CD4-positive, alpha-beta T cell treated with Interleukin-2 at 100 ng/mL for 4 hours (primary cell): ENCODE measurements at regions not wholly inside any gene's neighbourhood (a gene's known extent, or its start where the extent isn't known, plus 50 kb on each side); places are given as distances from the start of the nearest gene placed in this dataset.

Experiments
- DNase-seq: peaks from one replicate; pipeline ENCODE4 v3.0.0-alpha.2; 2020; ENCODE audit warnings: low spot score

DNA sequence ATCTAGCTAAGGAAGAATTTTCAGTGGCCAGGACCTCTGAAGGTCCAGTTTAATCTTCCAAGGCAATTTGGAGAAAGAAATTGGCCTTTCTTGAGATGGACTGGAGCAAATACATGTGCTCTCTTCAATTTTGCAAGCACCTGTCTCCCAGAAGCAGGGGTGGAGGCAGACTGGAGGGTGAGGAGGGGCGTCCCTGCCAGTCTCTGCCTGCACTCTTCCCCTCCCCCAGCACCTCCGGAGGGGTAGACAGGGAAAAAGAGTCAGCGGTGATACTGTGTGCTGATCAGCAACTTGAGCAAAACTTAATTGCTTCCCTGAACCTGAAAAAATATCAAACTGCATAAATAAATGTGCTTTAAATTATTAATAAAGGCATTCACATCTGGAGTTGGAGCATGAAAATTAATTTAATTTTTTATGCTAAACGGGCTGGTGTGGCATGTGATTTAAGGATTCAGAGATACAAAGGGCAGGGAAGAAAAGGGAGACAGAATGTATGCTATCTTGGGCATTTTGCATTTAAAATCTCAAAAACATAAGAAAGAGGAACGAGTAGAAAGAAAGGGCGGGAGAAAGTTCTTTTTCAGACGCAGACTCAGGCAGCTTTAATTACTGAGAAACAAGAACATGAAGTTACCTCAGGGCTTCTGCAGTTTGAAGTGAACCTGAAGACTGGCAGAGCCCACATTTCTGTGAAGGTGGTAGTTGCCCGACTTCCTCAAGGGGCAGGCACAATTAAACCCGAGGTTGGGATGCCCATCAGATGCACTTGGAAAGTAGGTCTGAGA is 319.7 kb downstream of the UACA start:
- no peak for DNase-seq

DNA sequence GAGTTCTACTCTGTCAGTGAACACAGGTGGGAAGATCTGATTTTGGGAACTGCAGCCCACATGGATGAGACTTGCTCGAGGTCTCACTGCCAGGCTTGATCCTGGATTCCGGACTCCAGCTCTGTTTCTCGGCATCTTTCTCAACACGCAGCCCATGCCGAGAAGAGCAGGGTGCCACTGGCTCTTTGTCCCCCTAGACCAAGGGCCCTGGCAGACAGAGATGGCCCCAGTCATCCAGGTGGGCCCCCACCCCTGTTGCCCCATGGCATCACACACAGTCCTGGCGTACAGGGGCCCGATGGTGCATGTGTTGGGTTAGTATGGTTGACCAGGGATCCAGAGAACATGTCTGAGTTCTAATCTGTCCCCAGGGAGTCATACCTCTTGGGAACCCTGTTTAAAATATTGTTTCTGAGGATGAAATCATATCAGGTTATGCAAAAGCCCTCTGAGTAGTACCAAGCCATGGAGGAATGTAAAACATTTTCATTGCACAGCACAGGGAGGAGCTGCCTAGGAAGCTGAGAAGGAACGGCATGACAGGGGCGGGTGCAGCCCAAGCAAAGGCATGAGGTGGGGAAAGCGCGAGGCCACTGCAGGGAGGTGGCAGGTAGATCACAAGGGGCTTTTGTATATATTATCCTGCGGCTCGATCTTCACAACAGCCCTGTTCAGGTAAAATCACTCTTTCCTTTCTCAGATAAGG is 320.6 kb downstream of the UACA start:
- no peak for DNase-seq

DNA sequence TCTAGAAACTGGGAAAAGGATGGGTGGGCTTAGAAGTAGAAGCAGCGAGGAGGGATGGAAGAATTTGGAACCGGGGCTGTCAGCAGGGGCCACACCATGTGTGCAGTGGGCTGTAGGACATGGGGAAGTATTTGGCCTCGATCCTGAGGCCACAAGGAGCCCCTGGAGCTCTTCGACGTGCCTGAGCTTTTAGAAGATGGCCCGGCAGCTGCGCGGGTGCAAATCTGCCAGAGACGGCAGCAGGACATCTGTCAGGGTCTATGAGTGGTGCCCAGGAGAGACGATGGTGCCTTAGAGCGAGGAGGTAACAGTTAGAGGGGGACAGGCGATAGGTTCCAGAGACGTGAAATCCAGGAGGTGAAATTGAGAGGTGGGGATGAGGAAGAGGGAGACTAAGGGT is 321.1 kb downstream of the UACA start:
- DNase-seq: no peak

DNA sequence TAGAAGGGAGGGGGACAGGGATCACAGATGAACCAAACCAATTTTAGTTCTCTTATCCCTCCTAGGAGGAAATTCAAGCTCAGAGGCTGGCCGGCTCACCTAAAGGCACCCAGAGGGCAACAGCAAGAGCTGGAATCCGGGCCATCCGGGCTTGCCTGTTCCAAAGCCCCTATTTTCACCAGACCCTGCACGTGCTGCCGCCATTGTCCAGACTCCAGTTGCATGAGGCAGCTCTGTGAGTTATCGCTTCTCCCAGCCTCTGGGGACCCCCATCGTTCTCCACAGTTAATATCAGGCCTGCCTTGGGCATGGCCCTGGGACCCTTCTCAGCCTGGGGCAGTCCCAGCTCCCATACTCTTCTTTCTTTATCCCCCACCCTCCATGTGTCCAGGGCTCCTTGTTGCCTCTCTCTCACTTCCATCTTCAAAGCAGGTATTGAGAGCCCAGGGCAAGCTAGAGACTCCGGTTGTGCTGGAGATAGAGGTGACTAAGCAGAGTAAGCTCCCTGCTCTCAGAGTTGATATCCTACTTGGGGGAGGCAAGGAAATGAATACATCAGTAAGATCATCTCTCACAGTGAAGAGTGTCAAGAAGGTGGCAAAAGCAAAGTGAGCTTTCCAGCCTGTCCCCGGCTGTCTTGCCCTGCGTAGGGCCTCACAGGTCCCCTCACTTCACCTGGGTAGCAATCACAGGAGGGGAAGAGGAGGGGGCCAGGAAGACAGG is 322.8 kb downstream of the UACA start:
- no peak for DNase-seq

DNA sequence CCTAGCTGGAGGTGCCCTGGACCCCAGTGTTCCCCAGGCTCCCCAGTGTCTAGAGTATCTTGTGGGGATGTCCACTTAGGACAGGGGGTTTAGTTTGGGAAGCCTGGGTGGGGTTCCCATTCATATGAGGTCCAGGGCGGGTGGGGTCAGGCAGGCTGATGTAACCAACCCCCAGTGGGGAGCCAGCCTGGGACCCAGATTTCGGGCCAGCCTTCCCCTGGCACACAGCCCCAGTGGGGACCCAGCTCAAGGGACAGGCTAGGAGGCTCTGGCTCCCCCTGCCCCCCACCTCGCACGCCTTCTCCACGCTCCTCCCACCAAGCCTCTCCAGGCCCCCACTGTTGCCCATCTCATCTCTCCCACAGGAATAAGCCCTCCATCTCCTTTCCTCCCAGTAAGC is 323.5 kb downstream of the UACA start:
- no peak for DNase-seq

DNA sequence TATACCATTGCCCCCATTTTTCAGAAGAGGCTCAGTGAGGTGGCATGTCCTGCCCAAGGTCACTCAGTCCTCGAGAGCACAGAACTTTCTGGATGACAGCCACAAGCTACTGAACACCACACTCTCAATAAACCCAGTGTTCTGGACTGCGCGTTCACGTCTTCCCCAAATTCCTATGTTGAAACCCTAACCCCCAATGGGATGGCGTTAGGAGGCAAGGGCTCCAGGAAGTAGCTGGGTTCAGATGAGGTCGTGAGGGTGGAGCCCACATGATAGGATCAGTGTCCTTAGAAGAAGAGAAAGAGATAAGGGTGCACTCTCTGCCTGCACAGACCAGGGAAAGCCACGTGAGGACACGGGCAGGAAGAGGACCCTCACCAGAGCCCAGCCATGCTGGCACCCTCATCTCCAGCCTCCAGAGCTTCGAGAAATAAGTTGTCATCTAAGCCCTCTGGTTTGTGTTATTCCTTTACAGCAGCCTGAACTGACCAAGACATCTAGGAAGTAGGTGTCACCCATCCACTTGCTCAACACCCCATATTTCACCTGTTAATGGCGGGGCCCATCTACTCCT is 324.0 kb downstream of the UACA start:
- no peak for DNase-seq

DNA sequence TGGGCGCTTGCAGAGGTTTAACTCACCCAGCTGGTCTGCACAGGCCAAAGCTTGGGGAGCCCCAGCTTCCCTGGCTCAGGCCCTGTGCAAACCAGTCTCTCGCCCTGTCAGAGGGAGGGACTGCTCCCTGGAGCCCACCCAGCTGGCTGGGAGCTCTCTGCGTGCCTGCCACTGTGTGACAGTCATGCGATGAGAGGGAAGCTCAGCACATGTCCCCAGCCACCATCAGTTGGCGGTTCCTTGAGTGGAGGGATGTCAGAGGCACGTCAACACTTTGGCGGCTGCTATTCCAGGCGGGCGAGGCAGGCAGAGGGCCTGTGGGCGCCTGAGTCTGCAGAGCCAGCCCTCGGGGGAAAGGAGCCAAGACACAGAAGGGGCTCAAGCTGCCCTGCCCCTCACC is 324.6 kb downstream of the UACA start:
- DNase-seq: no peak

DNA sequence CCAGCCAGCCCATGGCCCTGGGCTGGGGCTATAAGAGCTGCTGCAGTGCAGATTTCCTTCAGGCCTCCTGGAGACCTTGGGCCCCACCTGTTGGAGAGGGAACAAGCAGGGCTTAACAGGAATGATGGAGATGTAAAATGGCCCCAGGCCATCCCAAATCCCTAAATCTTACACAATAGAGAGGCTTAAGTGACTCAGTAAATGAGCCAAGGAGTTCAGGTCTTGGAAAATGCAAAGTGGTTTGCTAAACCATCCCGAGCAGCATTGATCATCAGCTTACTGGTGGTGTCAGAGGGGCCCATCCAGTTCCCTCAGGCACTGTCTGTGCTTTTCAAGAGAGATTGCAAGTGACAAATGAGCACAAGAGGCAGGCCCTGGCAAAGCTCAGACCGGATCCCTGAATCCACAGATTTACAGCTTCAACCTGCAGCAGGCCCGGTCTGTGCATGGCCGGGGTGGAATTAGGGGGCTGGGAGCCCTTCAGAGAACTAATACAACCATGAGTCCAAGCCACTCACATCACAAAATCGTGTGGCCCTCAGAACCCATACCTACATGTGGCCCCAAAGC is 325.4 kb downstream of the UACA start:
- DNase-seq: no peak

DNA sequence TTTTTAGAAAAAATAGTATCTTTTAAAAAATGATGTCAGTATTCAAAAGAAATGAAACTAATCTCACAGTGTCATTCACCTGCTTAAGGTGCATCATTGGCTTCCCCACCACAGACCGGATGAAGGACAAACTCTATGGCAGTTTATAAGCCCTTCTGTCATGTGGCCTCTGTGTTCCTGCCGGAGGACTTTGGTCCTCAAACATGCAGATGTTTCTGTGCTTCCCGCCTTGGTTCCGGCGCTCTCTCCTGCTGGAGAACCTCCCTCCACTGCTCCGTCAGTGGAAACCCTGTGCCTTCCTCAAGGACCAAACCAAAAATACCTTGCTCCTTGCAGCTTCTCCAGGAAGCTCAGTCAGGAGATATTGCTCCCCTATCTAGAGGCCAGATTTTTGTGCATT is 326.3 kb downstream of the UACA start:
- DNase-seq: no peak

DNA sequence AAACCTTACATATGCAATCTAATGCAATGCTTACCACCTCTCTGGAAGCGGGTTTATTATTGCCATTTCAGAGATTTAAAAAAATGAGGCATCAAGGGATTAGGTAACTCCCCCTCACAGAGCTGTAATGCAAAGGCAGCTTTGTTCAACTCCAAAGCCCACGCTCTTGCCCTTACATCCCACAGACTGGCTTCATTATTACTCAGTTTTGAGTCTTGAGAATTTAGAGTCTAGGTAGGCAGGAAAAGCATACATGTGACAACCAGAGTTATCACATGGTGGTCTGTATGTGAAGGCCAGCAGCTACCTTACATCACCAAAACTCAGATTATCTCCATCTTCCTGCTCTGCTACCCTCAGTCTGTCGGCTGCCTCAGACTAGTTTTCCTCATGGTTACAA is 326.9 kb downstream of the UACA start:
- no peak for DNase-seq

DNA sequence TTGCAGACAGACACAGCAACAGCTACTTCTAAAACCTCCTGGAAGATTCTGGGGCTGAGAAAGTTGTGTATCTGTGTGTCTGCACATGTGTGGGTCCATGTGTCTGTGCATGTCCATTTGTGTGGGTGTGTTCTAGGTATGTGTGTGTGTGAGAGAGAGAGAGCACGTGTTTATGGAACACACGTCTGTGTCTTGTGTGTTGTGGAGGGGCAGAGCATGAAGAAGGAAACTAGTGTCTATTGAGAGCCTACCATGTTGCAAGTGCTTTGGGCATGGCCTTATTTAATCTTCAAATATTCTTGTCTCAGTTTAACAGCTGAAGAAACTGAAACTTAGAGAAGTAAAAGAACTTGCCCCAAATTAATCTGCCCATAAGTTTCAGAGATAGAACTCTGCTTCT is 327.5 kb downstream of the UACA start:
- no peak for DNase-seq

DNA sequence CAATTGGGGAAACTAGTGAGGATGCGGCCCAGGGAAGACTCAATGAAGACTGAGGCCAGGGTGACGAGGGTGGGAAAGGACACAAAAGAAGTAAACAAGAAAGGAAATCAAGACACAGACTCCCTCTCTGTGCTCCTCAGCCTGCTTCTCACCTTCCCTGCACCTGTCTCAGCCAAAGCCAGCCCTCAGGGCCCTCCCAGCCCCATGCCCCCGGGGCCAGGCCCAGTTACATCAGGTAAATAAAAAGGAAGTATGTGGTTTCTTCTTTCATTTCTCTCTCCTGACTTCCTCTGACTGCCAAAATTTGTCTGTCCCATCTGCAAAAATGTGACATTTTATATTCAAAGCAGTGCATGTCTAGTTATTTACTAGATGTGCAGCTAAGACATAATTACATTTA is 328.0 kb downstream of the UACA start:
- DNase-seq: no peak

DNA sequence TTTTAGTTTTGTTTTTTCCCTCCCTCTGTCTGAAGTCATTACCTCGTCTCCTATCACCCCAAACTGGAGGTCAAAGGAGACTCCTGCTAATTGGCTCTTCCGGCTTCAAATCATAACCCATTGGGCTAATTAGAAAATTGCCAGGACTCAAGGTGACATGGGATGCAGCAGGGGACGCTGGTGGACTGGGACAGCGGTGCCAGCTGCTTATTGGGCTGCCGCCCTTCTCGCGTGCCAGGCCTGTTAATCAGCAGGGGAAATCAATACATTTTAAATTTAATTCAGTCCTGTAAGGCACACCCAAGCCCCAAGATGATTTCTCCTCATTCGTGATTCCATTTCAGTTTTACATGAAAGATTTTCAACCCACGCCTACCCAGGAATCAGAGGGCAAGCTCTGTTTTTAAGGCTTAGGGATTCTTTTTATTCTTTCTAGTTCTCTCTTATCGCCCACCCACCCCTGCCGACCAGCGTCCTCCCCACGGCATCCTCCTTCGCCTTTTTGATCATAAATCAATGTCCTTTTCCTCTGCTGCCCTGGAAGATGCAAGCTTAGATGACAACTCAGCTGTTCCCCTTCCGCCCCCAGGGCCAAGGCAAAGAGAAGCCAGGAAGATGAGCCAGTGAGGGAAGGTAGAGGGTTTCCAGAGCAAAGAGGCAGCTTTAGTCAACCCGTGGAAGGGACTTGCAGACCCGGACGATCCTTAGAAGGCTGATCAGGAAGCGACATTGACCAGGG is 329.6 kb downstream of the UACA start:
- no peak for DNase-seq

DNA sequence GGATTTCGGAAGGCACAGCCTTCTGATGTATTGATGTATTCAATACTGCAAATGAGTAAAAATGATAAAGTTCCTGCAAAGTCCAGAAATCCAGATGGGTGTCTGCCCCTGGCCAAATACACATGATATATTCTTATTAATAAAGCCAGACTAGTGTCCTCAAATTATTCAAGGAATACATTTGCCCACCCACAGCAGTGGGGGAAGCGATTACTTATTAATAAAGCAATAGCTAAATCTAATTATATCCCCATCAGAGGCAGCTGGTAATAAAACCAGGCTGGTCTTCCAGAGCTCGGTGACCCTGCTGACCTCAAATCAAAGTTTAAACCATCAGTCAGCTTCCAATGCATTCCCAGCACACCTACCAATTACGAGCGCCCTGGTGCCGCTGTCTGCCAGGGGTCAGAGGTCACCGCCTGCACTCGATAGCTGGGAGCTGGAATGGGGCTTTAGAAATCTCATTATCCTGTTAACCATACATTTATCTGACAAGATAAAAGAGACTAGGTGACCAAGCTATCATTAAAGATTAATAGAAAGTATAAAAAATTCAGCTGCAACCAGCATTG is 330.3 kb downstream of the UACA start:
- DNase-seq: no peak

DNA sequence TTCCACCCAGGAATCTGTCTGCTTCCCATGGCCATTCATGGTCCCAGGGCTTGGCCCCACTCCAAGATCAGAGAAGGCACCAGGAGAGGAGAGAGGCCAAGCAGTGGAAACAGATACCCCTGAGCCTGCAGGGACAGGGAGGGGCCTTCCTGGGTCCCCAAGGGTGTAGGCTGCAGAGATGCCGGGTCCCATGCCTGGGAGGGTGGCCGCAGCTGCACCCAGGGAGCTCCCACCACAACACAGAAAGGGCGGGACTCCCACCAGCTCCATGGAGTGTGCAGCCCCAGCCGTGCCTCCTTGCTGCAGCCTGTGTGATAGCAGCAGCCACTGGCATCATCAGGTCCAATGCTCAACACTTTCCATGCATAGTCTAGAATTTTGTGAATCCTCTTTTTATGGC is 331.5 kb downstream of the UACA start:
- DNase-seq: no peak

DNA sequence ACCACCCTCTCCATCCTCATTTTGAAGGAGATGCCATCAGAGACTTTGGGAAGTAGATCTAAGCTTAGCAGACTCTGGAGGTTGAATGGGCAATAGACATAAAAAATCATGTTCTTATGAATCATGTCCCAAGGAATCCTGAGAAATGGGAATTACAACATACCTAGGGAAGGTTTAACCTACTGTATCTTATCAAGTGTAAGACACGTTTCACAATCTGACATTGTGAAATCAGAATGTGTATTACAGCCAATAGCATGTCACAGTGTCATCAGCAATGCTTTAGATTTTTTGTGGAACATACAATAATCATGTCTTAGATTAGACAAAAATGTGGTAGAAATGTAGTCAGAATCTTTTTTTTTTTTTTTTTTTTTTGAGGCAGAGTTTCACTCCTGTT is 332.4 kb upstream of the TLE3 start:
- no peak for DNase-seq

DNA sequence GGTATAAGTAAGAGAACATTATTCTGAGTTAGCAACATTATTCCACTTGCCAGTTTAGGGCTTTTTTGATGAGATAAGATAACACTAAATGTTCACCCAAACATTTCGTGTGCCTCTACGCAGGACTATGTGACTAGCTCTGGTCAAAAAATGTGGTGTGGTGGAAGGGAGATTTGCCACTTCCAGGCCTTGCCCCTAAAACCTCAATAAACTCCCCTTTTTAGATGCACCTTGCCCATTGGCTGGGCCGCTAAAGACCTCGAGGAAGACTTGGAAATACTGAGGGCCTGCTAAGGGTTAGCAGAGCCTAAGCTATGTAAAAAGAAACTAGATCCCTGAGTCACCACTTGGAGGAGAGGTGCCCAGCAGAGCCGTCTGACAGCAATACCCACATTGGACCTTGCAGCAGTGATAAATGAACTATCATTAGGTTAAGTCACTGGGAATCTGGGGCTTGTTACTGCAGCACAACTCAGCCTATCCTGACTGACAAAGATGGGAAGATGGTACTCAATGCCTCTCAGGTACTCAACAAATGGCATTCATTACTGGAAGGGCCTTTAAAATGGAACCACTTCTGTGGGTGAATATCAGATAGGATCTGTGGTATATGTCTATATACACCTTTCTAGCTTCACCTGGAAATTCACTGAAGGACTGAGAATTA is 331.5 kb upstream of the TLE3 start:
- no peak for DNase-seq

DNA sequence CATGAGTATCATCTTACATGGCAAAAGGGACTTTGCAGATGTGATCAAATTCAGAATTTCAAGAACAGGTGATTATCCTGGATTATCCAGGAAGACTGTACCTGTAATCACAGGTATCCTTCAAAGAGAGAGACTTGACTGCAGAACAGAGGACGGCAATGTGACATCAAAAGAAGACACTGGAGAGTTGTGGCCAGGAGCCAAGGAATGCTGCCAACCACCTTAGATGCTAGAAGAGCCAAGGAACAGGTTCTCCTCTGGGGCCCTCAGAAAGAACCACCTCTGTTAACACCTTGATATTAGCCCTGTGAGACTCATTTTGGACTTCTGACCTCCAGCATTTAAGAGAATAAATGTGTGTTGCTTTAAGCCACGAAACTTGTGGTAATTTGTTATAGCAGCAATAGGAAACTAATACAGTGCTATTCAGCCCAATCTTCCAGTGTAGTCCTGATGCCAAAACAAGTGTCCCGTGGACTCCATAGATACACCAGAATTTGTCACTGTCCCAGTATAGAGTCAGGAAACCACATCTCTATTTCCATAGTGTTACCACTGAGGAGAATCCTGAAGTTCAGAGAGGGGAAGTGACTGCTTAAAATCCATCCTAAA is 330.6 kb upstream of the TLE3 start:
- DNase-seq: no peak

DNA sequence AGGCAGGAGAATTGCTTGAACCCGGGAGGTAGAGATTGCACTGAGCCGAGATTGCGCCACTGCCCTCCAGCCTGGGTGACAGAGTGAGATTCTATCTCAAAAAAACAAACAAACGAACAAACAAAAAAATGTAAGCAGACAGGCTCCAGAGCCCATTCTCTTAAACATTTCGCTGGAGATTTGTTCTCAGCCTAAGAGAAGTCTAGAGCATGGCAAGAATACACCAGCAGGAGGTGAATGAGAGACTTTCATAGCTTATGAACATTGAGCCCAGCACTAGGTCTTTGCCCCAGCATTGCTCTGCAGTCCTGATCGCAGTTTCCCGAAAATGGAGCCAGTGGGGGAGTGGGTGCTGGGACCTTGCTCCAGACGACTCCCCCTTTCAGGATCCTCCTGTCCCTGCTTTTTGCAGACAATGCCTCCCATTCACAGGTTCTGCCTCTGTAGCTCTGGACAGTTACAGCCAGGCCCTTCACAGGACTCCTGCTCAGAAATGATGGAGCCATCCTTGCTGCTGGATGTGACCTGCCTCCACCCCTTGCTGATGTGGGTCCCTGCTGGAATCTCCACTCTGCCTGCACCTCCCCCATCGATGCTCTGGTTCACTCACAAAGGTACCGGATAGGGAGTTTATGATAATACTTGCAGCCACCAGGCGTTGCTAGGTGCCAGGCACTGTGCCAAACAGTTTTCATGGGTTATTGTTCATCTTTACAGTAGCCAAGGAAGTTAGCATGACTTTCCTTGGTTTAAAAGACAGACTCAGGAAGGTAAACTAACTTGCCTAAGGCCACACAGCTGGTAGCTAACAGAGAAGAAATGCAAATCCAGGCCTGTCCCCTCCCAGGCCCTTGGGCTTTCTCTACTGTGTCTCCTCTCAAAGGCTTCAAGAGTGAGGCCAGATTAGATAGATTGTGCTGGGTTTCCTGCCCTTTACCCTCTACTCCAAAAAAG is 329.7 kb upstream of the TLE3 start:
- DNase-seq: no peak
